ENCODE measurements at regions not wholly inside any gene's neighbourhood (a gene's known extent, or its start where the extent isn't known, plus 50 kb on each side); places are given as distances from the start of the nearest gene placed in this dataset.

- no peak for TF ChIP-seq CTCF (IDR thresholded peaks at IDR 0.05)
- TF ChIP-seq POLR2A (IDR thresholded peaks at IDR 0.05) = no peak
- TF ChIP-seq EP300 (IDR thresholded peaks at IDR 0.05) = no peak
Measured at GRCh38 chr5:152861231-152861630, 456.2 kb upstream of the NMUR2 start.
